ENCODE measurements at regions not wholly inside any gene's neighbourhood (a gene's known extent, or its start where the extent isn't known, plus 50 kb on each side); places are given as distances from the start of the nearest gene placed in this dataset.

DNA sequence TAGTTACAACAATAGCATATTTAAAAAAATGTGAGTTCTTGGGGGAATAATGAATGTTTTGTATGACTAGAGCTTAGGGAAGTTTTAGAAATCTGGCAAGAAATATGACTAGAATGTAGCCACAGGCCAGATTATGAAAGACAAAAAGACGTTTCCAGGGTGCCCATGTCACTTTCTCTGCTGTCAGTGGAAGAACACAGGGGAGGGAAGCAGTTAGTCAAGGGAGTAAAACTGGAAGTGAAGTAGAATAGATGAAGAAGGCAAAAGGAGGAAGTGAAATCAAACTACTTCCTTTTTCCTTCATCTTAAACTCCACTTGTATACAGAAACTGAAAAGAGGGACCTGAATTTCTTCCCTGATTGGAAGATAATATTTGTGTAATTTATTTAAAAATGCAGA is 81.2 kb upstream of the ATP2B1 start:
- no peak overlapping the region for H3K27ac ChIP-seq
- TF ChIP-seq CTCF (conservative IDR thresholded peaks at IDR 0.05): no peak

- TF ChIP-seq CTCF (conservative IDR thresholded peaks at IDR 0.05): no peak
- no peak overlapping the region for H3K27ac ChIP-seq
Measured at GRCh38 chr12:89787763-89788162, 79.1 kb upstream of the ATP2B1 start.

- no peak overlapping the region for H3K27ac ChIP-seq
- no peak for TF ChIP-seq CTCF (conservative IDR thresholded peaks at IDR 0.05)
Measured at GRCh38 chr12:89786177-89786810, 77.7 kb upstream of the ATP2B1 start.

DNA sequence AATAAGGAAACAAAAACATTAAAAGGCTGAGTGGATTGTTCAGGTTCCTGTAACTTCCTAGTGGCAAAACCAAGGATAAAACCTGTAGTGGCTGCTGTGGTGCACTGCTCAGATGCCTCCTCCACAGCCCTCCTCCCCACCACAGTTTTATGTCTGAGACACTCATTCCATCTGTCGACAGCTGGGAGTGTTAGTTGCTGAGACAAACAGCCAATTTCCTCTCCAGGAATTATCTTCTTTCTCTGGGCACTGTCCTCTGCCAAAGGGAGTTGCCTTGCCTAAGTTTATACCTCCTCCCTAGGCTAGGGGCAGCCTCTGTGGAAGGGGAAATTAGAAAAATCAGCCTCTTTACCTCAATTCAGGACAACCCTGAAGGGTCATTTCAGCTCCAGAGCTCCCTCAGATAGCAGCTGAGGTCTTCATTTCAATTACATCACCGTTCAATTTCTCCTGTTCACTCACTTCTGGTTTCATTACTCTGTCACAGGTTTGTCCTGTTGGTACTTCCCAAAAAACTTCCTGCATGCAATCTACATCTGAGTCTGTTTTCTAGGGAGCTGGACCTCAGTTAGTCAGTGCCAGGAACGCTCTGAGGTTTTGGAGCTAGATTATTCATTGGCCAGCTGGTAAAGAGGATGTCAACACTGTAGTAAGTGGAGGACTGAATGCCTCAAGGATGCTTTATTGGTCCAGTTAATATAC is 74.9 kb upstream of the ATP2B1 start:
- H3K27ac ChIP-seq: no peak overlapping the region
- TF ChIP-seq CTCF (conservative IDR thresholded peaks at IDR 0.05): no peak

GRCh38 chr12:89782807-89783206 is 74.2 kb upstream of the ATP2B1 start:
- TF ChIP-seq CTCF (conservative IDR thresholded peaks at IDR 0.05): no peak
- peak overlapping the region; percentile 18 for H3K27ac ChIP-seq

DNA sequence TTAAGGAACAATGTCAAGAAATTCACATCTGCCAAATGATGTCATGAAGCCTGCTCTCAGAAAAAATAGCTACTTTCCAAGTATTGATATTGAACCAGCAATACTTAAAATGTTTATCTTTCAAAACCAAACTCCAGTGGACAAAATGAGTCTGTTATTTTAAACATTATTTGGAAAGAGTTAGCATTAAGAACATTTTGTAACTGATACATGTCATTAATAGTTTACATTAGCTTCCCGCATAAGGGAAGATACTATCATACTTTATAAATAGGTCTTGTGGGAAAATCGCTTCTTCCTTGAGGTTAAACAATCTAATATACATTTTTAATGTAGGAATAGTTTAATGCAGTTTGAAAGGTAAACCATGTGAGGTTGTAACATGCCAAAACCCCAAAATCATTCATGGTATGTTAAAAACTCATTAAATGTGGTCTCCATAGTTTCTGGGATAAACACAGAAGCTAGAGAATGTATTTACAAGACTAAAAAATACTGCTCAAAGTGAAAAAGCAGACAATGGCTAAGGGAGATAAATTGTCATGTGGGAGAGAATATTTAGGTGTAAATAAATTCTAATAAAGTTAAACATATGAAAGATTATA is 73.4 kb upstream of the ATP2B1 start:
- peak overlapping the region; percentile 18 for H3K27ac ChIP-seq
- TF ChIP-seq CTCF (conservative IDR thresholded peaks at IDR 0.05): no peak

GRCh38 chr12:89781156-89781555 is 72.5 kb upstream of the ATP2B1 start:
- no peak for TF ChIP-seq CTCF (conservative IDR thresholded peaks at IDR 0.05)
- H3K27ac ChIP-seq: no peak overlapping the region

Data from VCaP (cell line).